Endothelial cell of umbilical vein (primary cell): ENCODE measurements at regions not wholly inside any gene's neighbourhood (a gene's known extent, or its start where the extent isn't known, plus 50 kb on each side); places are given as distances from the start of the nearest gene placed in this dataset.

Experiments used
- BruUV-seq: library from RNA; stranded (reverse); fragments of 400-500 nt; replicated peaks from 2 replicates; lab custom pipeline; 2021; lab: Mats Ljungman, UMichigan
- CTCF ChIA-PET: fragments of 300-600, 350-600 bp; sonication (Branson Sonifier 250); formaldehyde crosslinking; loops from one replicate; lab custom pipeline; 2021; ENCODE audit warnings: antibody characterized with exemption, inconsistent platforms; lab: Charles Lee
- POLR2A ChIA-PET: fragments of 300-600, 350-600 bp; sonication (Branson Sonifier 250); formaldehyde crosslinking; loops from one replicate; lab custom pipeline; 2021; ENCODE audit warnings: antibody characterized with exemption, inconsistent platforms; lab: Charles Lee
- DNase-seq: peaks from one replicate; pipeline ENCODE4 v3.0.0-alpha.2; 2011; ENCODE audit warnings: low read depth, low spot score
- FAIRE-seq: peaks from 2 replicates; lab custom pipeline; 2011; peaks lifted over from hg19 to GRCh38; lab: Jason Lieb, UNC
- H2AFZ ChIP-seq: 2 replicates; pipeline ENCODE4 v1.6.0; 2012; ENCODE audit warnings: low read depth, low read length, control low read depth, inconsistent platforms
- H3K27ac ChIP-seq: 2 replicates; pipeline ENCODE4 v1.5.1; 2011; ENCODE audit warnings: low read depth, mild to moderate bottlenecking, control low read depth, low read length, moderate library complexity; ENCODE audit not compliant: insufficient read depth
- H3K27me3 ChIP-seq, 2 experiments: 2 replicates each; pipeline versions ENCODE4 v1.6.0 to v1.6.1; 2011; ENCODE audit warnings: low read length in 2 of 2, mixed read lengths in 1 of 2; ENCODE audit not compliant: control insufficient read depth in 2 of 2, insufficient read depth in 2 of 2
- H3K36me3 ChIP-seq, 2 experiments: 2 replicates in 1 of 2; 3 replicates in 1 of 2; pipeline ENCODE4 v1.5.1; 2011; ENCODE audit warnings: low read length in 2 of 2, mild to moderate bottlenecking in 1 of 2, moderate library complexity in 1 of 2; ENCODE audit not compliant: control insufficient read depth in 2 of 2, insufficient read depth in 2 of 2; ENCODE audit errors: extremely low read depth in 1 of 2
- H3K4me1 ChIP-seq: 3 replicates; pipeline ENCODE4 v1.5.1; 2011; ENCODE audit warnings: mild to moderate bottlenecking, low read length; ENCODE audit not compliant: control insufficient read depth, insufficient read depth; ENCODE audit errors: extremely low read depth
- H3K4me2 ChIP-seq: 2 replicates; pipeline ENCODE4 v1.6.1; 2011; ENCODE audit warnings: low read length, control low read depth, mixed read lengths; ENCODE audit not compliant: insufficient read depth
- H3K4me3 ChIP-seq, 3 experiments: fragments of 200-600 bp in 1 of 3; sonication (generic), shearing (Covaris generic) in 1 of 3; replicated peaks in 1 of 3; 2 replicates each; pipeline ENCODE4 v1.5.1; 2011 to 2016; ENCODE audit warnings: control low read depth in 3 of 3, low read length in 3 of 3, mild to moderate bottlenecking in 2 of 3, inconsistent platforms in 1 of 3, low read depth in 1 of 3, moderate library complexity in 1 of 3; ENCODE audit not compliant: insufficient read depth in 1 of 3
- H3K79me2 ChIP-seq: 2 replicates; pipeline ENCODE4 v1.6.0; 2012; ENCODE audit warnings: low read length, inconsistent platforms; ENCODE audit not compliant: control insufficient read depth, insufficient read depth
- H3K9ac ChIP-seq: replicated peaks from 2 replicates; pipeline ENCODE3; 2011; ENCODE audit warnings: low read length, control low read depth; ENCODE audit not compliant: insufficient read depth; ENCODE audit errors: extremely low read depth
- H3K9me1 ChIP-seq: replicated peaks from 3 replicates; pipeline ENCODE4 v1.6.0; 2011; ENCODE audit warnings: mild to moderate bottlenecking, low read length; ENCODE audit not compliant: control insufficient read depth, insufficient read depth; ENCODE audit errors: extremely low read depth
- H3K9me3 ChIP-seq: replicated peaks from 2 replicates; pipeline ENCODE4 v1.5.1; 2012; ENCODE audit warnings: low read length, inconsistent platforms; ENCODE audit not compliant: control insufficient read depth, insufficient read depth
- H4K20me1 ChIP-seq: replicated peaks from 2 replicates; pipeline ENCODE3; 2011; ENCODE audit warnings: mild to moderate bottlenecking, low read length; ENCODE audit not compliant: control insufficient read depth, insufficient read depth; ENCODE audit errors: extremely low read depth
- CTCF ChIP-seq, 2 donors: IDR thresholded peaks; 1 replicate in 1 of 2; 2 replicates in 1 of 2; pipeline ENCODE4 v1.5.1; 2011; ENCODE audit warnings: low read length in 2 of 2, mild to moderate bottlenecking in 2 of 2, moderate library complexity in 2 of 2, control low read depth in 1 of 2, inconsistent platforms in 1 of 2, low read depth in 1 of 2; ENCODE audit not compliant: insufficient read depth in 1 of 2; ENCODE audit errors: extremely low read depth in 1 of 2
- EZH2 ChIP-seq: IDR thresholded peaks from 2 replicates; pipeline ENCODE4 v1.6.1; 2012; ENCODE audit warnings: borderline replicate concordance, low read depth, mild to moderate bottlenecking, moderate library complexity, low read length, inconsistent platforms; ENCODE audit not compliant: severe bottlenecking
- FOS ChIP-seq: IDR thresholded peaks from 2 replicates; pipeline ENCODE4 v1.6.1; 2011; ENCODE audit warnings: mild to moderate bottlenecking, low read length, moderate library complexity, borderline replicate concordance; ENCODE audit not compliant: insufficient read depth
- GATA2 ChIP-seq: IDR thresholded peaks from 2 replicates; pipeline ENCODE4 v1.7.0; 2011; ENCODE audit warnings: low read depth, mild to moderate bottlenecking, moderate library complexity, mixed read lengths, low read length; ENCODE audit not compliant: insufficient read length, insufficient read depth
- JUN ChIP-seq: IDR thresholded peaks from 2 replicates; pipeline ENCODE4 v1.6.1; 2011; ENCODE audit warnings: borderline replicate concordance, low read depth; ENCODE audit not compliant: insufficient read length, insufficient read depth
- MAX ChIP-seq: IDR thresholded peaks from 2 replicates; pipeline ENCODE4 v1.6.1; 2011; ENCODE audit not compliant: insufficient read depth, insufficient read length
- MYC ChIP-seq: IDR thresholded peaks from one replicate; pipeline ENCODE4 v1.6.1; 2011; ENCODE audit warnings: mild to moderate bottlenecking, low read depth, low read length
- POLR2A ChIP-seq: IDR thresholded peaks from 2 replicates; pipeline ENCODE4 v1.6.1; 2012; ENCODE audit warnings: low read depth, mild to moderate bottlenecking, control low read depth, low read length
- POLR2AphosphoS5 ChIP-seq: IDR thresholded peaks from 2 replicates; pipeline ENCODE4 v1.6.1; 2012; ENCODE audit warnings: low read depth, mild to moderate bottlenecking, control low read depth, low read length, moderate library complexity; ENCODE audit not compliant: insufficient read depth
- dilution Hi-C: fragments of 300-500 bp; cut with MboI; formaldehyde crosslinking; loops from one replicate; pipeline ENCODE4 v1.15.0; 2019; ENCODE audit warnings: low sequenced_read_pairs; ENCODE audit not compliant: extremely low pct_ligation_motif_present
- intact Hi-C: fragments of 100-400 bp; cut with micrococcal nuclease; formaldehyde crosslinking; loops from one replicate; pipeline ENCODE4 v1.10.0; 2022

- H3K27ac ChIP-seq, result no peak overlapping the region
- H3K4me3 ChIP-seq, result no peak overlapping the region
- H3K4me1 ChIP-seq, result no peaks in the 10 kb centered on the region
- H3K36me3 ChIP-seq, result no peaks in the 10 kb centered on the region
- no peak for FAIRE-seq
- intact Hi-C loops (no loop called here), dilution Hi-C loops (no loop called here)
- no peak overlapping the region for H3K4me2 ChIP-seq
- no TSS peak for BruUV-seq
- ChIA-PET CTCF (no interaction called here), POLR2A (no interaction called here)
- no peak overlapping the region for H3K9ac ChIP-seq
- H3K9me1 ChIP-seq, result no peaks in the 10 kb centered on the region
- H3K9me3 ChIP-seq, result no peaks in the 10 kb centered on the region
- no peaks in the 10 kb centered on the region for H3K79me2 ChIP-seq
- no peak for DNase-seq
- no peaks in the 10 kb centered on the region for H4K20me1 ChIP-seq
- no peak overlapping the region for H2AFZ ChIP-seq
- TF ChIP-seq POLR2AphosphoS5 (no peak), GATA2 (no peak), MYC (no peak), MAX (no peak)
- H3K27me3 ChIP-seq, result no peaks in the 10 kb centered on the region
These were observed 338.4 kb downstream of the SOCS6 start for GRCh38 chr18:70627182-70627802.

GRCh38 chr18:70622622-70623419, 334.0 kb downstream of the SOCS6 start:
- H2AFZ ChIP-seq, result no peak overlapping the region
- ChIA-PET CTCF (no interaction called here), POLR2A (no interaction called here)
- H3K4me1 ChIP-seq, result no peaks in the 10 kb centered on the region
- H4K20me1 ChIP-seq, result no peaks in the 10 kb centered on the region
- H3K9ac ChIP-seq, result no peak overlapping the region
- dilution Hi-C loops, result no loop called here
- H3K79me2 ChIP-seq, result no peaks in the 10 kb centered on the region
- FAIRE-seq, result no peak
- no TSS peak for BruUV-seq
- intact Hi-C loops, result no loop called here
- H3K9me3 ChIP-seq, result no peaks in the 10 kb centered on the region
- H3K27ac ChIP-seq, result no peak overlapping the region
- H3K4me3 ChIP-seq, result no peak overlapping the region
- H3K36me3 ChIP-seq, result no peaks in the 10 kb centered on the region
- DNase-seq, result no peak
- TF ChIP-seq POLR2AphosphoS5 (no peak), FOS (no peak), JUN (no peak), MAX (no peak), GATA2 (no peak), EZH2 (no peak), MYC (no peak), POLR2A (no peak), CTCF (IDR thresholded peaks at IDR 0.05; ENCODE audit: extremely low read depth in 1 of 2, insufficient read depth in 1 of 2, low read depth in 1 of 2, low read length in 2 of 2) (no peak)
- no peaks in the 10 kb centered on the region for H3K27me3 ChIP-seq
- no peak overlapping the region for H3K4me2 ChIP-seq
- H3K9me1 ChIP-seq, result no peaks in the 10 kb centered on the region
